LNCAP (cell line): ENCODE measurements at regions not wholly inside any gene's neighbourhood (a gene's known extent, or its start where the extent isn't known, plus 50 kb on each side); places are given as distances from the start of the nearest gene placed in this dataset.

Source experiments
- TF ChIP-seq, protein P1 (sequence below): fragments of 450-650 bp; IDR thresholded peaks from 2 replicates; pipeline ENCODE4 v1.5.1; 2017; ENCODE audit warnings: mild to moderate bottlenecking

DNA sequence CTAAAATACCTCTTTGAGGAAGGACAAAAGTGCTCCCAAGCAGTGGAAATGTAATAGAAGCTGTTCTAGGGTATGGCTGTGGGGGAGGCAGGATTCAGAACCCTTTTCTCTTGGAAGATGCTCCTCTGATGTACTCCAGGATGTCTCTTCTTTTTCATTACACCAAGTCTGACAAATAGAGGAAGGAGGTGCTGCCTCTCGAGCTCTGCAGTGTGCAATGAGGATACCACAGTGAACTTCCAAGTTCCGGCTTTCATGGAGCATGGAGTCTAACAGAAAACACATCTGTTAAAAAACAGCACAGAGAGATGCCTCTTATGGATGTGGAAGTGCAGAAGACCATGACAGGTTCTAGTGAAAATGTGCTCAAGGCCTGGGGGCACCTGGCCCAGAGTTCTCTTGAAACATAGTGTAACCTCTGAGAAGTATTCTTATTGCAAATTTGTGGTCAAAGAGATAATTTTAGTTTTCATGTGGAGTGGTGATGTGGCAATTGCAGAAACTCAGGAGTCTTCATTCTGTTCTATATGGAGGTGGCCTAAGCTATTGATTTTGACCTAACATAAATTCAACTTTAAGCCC is 362.0 kb upstream of the CITED2 start:
- TF ChIP-seq, protein P1, sequence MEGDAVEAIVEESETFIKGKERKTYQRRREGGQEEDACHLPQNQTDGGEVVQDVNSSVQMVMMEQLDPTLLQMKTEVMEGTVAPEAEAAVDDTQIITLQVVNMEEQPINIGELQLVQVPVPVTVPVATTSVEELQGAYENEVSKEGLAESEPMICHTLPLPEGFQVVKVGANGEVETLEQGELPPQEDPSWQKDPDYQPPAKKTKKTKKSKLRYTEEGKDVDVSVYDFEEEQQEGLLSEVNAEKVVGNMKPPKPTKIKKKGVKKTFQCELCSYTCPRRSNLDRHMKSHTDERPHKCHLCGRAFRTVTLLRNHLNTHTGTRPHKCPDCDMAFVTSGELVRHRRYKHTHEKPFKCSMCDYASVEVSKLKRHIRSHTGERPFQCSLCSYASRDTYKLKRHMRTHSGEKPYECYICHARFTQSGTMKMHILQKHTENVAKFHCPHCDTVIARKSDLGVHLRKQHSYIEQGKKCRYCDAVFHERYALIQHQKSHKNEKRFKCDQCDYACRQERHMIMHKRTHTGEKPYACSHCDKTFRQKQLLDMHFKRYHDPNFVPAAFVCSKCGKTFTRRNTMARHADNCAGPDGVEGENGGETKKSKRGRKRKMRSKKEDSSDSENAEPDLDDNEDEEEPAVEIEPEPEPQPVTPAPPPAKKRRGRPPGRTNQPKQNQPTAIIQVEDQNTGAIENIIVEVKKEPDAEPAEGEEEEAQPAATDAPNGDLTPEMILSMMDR, result no peak

DNA sequence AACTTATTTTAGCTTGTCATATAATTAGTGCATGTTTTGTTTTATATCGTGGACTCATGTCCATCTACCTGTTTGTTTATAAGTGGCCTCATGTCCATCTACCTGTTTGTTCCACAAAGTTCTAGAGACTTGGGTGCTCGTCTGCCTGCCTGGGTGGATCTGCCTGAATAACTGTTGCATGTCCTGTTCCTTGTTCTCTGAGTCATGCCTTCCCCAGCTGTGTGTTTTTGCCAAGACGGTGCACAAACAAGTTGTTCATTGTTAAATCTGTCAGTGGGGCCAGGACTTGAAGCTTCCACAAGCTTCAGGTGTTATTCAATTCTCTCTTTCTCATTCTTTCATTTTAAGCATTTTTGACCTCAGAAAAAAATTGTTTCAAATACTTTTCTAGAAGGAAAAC is 358.0 kb upstream of the CITED2 start:
- TF ChIP-seq, protein P1, result no peak

DNA sequence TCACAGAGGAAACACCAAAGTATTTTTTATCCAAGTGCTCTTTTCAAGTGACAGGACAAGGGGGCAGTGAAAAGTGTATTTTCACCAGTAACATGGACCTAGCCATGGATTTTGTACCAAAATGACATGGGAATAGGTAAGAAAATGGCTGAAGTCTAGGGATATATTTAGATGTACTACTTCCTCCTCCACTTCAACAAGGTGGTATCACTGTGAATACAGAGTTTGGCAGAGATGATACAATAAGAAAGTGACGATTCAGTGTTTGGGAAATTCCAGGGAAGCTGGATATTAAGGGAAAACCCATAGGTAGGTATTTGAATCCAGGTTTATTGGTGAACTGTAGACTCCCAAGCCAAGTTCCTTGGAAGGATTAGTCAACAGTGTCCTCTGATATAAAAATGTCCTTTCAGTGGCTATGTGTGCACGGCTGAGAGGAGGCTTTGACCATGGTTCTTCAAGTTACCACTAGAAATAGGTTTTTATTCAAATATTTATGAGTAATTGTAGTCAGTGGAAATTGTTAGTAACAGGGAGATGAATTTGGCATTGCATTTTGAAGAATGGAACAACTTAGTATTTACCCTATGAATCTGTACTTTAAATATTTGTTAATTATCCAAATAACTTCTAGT is 356.0 kb upstream of the CITED2 start:
- TF ChIP-seq, protein P1, result no peak

DNA sequence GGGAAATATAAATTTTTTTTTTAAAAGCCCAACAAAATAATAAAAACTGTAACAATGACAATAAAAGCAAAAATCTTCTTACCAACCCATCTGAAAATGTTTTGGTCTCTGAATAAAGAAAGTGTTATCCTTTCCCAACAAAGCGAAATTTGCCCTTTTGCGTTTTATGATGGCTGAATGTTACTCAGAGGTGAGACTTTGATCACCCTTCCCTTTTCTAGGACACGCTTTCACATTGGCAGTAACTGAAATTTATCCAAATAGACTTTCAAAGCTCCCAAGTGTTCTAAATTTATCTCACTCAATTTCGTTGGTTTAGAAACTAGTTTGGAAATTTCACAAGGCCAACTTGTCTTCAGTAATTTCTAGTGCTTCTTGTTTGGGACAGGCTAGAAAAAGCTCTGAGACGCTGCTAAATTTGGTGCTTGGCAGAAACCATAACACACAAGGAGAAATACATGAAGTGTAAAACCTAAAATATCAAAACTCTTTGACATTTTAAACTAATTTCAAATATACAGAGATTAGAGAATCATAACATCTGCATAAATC is 354.5 kb upstream of the CITED2 start:
- TF ChIP-seq, protein P1, result no peak

DNA sequence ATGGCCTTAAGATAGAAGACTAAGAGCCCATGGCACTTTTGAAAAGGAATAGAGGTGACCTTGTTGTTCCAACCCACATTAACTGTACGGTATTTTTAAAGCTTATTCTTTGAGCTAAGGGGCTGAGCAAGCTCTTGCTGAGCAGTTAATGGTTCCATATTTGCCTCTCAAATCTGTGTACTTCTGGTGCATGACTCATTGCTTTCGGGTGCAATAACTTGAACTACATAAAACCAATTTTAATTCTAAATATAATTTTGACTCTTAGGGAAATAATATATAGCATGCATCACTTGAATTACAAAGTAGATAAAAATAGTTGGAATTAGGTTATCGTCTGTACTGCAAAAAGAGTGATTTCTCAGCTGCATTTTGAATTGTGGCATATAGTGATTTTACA is 348.1 kb upstream of the CITED2 start:
- TF ChIP-seq, protein P1, result no peak

DNA sequence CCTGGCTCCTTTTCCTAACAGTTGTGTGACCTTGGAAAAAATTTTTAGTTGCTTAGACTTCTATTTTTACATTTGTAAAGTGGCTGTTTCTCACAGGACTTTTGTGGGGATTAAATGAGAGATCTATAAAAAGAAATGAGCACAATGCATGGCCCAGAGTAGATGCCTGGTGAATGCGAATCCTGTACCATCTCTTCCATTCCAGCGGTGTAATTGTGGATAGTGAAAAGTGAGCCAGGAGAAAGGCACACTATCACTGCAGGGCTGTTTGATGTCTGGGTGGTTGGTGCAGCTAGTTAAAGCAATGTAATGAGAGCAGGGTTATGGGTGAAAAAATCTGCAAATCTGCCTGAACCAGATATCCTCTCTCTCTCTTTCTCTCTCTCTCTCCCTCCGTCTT is 347.5 kb upstream of the CITED2 start:
- TF ChIP-seq, protein P1, result no peak

DNA sequence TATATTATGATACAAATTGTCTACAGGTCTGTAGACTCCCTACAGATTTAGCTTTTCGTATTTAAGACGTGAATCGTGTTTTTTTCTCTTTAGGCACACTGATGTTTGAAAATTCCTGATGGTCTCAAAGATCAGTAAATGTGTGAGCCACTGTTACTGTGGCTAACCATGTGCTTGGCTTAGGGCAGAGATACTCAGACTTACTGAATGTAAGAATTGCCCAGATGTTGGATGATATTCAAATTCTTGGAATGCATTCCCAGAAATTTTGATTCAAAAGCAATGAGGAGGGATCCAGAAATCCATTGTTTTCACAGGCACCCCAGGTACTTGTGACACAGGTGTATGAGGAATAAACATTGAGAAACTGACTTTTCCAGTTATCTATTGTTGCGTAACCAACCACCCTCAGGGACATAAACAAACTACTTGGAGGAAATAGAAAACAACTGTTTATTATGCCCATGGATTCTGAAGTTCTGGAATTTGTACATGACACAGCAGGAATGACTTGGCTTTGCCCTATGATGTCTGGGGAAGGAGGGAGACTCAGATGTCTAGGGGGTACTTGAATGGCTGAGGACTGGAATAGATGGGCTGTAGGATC is 339.6 kb upstream of the CITED2 start:
- TF ChIP-seq, protein P1, result no peak
